ENCODE measurements at regions not wholly inside any gene's neighbourhood (a gene's known extent, or its start where the extent isn't known, plus 50 kb on each side); places are given as distances from the start of the nearest gene placed in this dataset.

DNA sequence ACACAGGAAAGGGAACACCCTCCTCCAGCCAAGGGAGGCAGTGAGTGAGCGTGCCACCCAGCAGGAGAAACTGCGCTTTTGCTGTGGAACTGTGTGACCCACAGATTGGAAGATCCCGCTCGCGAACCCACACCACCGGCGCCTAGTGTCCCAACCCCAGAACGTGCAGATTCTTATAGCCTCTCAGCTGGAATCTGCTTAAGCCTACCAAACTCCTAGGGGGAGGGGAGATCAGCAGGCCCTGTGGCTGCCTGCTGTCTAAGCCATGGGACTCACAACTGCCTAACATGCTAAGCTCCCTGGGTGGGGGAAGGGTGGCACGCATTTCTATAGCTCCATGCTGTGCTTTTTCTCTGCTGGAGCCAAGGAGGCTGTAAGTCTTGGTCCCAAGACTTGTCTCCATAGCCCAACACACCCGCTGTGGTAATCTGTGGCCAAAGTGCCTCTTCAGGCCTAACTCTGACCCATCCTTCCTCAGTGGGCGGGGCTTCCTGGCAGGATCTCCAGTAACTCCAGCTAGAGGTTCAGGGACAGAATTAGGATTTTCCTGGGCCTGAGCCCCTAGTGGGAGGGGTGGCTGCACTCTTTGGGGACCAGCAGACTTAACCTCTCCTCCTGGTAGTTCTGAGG is 485.0 kb downstream of the TAF11L14 start:
- no peak for DNase-seq

DNA sequence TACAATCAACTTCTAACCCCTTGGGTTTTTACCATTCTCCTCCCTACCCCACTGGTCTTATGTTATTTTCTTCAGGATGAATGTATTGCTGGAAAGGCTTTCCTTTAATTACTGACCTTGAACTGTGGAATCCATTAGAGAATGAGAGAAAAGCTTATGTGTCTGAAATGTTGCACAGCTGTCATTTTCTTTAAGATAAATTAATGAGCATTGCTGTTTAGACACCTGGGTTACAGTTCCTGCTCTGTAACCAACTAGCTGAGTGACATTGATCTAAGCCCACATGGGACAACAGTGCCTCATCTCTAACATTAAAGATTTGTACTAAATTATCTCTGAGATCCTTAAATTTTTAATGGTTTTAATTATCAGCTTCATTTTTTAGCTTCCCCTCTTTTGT is 507.0 kb downstream of the TAF11L14 start:
- no peak for DNase-seq

DNA sequence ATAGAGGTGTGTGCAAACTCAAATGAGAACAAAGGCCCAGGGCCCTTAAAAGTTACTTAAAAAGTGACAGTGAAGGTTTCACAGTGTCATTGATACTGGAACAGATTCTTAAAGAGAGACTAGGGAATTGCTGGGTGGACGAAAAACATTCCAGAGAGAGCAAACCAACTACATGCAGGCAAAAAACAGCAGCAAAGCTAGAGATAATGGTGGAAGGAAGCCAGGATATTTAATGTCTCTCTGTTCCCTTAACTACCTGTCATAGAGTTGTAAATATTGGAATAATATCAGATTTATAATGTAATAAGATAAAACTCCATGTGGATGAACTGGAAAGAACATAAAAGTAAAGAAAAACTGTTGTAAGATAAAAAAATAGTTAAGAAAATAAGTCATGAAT is 508.6 kb downstream of the TAF11L14 start:
- no peak for DNase-seq

DNA sequence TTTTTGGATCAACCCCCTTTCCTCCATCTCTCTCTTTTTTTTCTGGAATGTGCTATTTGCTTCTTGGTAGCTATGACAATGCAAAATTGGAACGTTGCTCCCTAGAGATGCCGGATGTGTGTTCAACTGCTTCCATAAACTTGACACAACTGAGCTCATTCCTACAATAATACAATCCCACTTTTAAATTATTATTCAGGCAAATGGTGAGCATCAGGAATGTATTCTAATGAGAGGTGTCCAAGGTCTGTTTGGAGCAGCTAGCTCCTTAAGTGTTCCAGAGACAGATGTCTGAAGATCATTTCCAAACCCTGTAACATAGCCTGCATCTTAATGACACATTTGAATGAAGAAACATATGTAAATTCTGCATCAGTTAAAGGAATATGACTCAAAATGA is 518.4 kb downstream of the TAF11L14 start:
- DNase-seq = peak; percentile 39

DNA sequence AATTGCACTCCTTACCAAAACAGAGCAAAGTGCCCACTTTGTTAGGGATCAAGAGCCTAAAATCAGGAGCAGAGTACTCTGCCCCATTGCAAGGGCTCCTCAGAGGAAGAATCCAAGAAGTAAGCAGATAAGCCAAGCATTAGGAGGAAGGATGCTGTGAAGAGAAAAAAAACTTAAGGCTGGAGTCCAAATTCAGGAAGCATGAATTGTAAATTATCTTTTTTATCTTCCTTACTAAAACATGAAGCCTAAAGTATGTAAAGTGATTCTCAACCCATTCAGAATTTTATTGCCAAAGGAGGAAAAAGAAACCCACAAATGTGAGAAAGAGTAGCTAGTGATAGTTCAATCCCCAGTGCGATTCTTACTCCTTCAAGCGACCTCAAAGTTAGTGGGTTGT is 523.9 kb downstream of the TAF11L14 start:
- no peak for DNase-seq

DNA sequence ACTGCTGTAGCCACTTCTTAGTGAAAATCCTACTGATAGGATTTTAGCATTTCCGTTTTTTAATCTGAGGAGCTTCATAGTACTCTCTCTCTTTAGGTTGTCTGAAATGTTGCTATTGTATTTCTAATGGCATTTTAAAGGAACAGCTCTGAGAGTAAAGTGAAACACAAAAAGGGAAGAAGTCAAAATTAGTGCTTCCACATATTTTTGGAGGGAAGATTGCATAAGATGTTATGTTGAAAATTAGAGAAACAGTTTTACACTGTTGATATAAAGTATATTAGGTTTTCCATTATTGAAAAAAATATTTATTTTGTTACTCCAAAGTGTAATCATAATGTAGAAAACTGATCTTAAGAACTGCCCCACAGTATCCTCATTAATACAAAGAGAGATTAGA is 525.1 kb downstream of the TAF11L14 start:
- DNase-seq = peak; percentile 50

DNA sequence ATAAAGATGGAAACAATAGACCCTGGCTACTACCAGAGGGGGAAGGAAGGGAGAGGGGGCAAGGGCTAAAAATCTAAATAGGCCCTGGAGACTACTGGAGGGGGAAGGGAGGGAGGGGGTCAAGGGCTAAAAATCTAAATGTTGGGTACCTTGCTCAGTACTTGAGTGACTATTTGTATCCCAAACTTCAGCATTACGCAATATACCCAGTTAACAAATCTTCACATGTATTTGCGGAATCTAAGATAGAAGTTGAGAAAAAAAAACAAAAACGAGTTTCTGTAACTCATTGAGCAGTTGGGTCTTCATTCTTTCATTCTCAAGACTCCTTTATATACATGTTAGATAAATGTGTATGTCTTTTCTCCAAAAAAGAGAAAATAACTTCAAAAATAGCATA is 537.4 kb downstream of the TAF11L14 start:
- no peak for DNase-seq

DNA sequence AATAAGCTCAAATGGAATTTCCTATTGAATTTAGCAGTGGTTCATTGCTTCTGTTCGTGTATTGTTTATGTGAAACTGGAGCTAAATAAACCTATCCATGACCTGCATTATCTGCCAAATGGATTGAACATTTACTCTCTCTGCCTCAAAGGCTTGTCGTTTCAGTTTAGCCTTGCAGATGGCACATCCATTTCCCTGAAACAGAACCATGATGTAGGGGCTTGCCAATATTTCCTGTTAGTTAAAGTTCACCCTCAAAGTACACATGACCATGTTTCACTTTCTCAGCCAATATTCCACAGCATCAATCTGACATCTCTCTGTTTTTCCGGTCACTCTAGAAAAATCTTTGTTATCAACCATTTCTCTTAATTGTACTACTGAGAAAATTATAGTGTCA is 545.3 kb downstream of the TAF11L14 start:
- DNase-seq = no peak

DNA sequence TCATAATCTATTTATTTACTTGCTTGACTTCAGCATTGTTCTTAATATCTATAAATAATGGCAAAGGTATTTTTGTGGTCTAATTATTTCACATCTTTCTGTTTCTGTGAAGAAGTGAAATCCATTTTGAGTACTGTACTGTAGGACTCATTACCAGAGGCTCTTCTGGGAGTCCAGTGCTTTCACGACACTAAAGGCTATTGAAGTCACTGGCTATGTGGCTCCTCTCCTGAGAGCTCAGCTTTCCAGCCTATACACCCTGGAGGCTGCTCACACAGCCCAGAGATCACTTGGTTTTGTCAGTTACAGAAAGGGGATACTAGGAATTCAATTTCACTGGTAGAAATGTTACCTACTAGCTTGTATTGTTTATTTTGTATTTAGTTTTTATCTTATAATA is 547.3 kb downstream of the TAF11L14 start:
- no peak for DNase-seq

DNA sequence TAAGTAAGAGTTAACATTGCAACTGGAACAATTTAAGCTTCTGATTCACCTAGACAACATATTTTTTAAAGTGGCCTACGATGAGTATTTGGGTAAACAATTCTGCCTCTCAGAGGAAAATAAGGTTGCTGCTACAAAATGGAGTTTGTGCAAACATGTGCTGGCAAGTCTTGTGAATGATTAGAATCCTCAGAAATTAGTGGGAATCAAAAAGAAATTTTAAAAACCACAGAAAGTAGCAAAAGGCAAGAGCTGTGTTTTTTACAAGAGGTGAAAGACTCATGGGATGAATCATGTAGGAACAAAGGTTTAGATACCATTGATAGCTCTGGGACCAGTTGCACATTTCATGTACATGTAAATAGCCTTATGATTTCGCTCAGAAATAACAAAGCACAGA is 561.6 kb downstream of the TAF11L14 start:
- DNase-seq = no peak

DNA sequence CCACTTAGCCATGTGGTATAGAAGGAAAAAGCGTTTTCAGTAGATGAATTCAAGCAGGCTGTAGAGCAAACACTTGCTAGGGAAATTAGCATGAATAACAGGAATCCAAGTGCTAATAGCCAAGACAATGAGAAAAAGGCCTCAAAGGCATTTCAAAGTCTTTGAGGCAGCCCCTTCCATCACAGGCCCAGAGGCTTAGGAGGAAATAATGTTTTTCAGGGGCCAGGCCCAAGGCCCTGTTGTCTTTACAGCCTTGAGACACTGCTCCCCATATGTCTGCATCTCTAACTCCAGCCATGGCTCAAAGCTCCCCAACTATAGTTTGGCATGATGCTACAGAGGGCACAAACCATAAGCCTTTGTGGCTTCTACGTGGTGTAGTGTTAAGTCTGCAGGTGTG is 563.5 kb downstream of the TAF11L14 start:
- DNase-seq = no peak

DNA sequence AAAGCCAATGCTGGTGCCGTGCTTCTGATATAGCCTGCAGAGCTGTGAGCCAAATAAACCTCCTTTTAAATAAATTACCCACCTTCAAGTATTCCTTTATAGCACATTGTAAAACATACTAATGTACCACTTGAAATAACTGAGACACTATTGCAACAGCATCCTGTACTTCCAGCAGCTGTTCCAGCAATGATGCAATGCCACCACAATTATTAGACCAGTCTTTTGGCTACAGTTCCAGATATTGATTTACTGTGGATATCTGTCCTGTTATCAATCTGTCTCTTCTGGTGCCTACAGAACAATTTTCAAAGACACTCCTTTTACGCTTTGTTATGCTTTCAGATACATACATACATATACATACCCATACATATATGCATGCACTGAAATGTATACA is 567.9 kb downstream of the TAF11L14 start:
- no peak for DNase-seq

DNA sequence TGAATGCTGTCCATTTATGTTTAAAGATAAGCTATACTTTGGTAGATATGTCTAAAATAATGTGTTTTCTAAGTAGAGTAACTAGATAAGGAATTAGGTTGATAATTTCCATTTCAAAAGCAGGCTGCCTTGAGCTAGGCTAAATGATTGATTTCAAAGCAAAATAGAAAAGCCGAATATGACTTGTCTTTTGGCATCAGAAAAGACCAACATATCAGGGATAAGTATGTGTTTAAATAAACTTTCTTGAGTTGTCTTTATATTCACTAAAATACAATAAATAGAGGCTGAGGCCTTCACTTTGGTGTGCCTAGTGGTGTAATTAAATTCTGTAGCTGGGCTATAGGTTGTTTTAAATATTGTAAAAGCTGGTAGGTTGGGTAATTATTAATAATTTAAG is 569.0 kb downstream of the TAF11L14 start:
- no peak for DNase-seq

DNA sequence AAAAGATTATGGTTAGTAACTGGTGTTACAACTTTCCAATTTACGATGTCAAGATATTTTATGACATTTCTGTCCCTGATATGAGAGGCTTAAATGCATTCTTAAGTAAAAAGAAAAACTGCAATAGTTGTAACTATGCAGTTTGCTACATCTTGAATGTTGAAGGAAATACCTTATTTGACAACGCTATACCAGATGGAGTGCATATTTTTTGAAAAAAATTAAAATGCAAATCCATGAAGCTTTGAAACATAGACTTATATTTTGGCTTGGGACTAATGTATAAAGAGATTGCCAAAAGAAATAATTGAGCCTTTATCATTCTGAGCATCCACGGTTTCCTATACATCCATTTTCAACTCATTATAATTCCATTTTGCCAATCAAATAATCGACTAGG is 579.4 kb downstream of the TAF11L14 start:
- DNase-seq = no peak

DNA sequence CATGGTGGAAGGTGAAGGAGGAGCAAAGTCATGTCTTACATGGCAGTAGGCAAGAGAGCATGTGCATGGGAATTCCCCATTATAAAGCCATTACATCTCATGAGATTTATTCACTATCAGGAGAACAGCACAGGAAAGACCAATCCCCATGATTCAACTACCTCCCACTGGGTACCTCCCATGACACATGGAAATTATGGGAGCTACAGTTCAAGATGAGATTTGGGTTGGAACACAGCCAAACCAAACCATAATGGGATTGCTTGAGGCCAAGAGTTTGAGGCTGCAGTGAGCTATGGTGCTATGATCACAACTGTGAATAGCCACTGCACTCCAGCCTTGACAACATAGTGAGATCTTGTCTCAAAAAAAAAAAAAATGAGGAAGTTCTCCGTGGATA is 581.8 kb downstream of the TAF11L14 start:
- no peak for DNase-seq

DNA sequence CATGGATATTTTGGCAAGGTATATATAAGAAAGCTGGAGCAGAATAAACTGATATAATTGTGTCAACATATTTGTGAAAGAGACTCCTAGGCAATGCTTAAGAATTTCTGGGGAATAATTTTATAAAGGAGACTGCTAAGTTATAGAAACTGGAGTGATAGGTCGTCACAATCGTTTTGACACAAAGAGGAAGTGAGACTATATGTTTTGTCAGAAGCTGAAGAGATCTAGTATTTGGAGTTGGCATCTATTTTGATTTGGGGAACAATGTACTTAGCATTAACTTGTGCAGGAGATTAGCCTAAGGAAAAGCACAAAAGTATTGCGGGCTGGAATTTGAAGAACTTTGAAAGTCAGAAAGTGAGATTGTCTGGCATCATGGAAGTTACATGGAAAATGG is 582.5 kb downstream of the TAF11L14 start:
- DNase-seq = peak; percentile 9

DNA sequence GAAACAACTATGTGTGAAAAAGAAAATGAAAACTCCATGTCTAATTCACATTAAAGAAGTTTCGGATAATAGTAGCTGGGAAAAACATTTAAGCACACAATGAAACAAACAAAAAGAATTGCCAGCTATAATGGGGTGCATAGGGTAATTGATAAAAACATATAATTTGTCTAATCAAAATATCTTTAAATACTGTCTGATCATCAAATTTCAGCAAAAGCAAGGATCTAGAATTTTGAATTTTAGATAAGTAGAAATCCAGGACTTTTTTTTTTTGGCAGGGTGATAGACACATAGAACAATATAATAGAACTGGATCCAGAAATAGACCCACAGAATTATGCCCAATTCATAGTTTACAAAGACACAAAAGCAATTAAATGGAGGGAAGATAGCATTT is 585.0 kb downstream of the TAF11L14 start:
- no peak for DNase-seq

DNA sequence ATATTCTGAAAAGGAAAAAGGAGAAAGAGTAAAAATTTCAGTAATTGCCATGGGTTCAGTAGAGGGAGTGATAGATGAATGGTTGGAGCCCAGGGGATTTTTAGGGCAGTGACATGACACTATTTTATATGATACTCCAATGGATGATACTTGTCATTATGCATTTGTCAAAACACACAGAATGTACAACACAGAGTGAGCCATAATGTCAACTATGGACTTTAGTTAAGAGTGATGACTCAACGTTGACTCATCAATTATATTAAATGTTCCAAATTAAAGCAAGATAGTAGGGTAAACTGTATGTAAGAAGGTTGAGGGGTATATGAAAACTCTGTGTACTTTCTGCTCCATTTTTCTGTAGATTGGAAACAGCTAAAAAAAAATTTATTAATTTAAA is 586.4 kb downstream of the TAF11L14 start:
- no peak for DNase-seq

DNA sequence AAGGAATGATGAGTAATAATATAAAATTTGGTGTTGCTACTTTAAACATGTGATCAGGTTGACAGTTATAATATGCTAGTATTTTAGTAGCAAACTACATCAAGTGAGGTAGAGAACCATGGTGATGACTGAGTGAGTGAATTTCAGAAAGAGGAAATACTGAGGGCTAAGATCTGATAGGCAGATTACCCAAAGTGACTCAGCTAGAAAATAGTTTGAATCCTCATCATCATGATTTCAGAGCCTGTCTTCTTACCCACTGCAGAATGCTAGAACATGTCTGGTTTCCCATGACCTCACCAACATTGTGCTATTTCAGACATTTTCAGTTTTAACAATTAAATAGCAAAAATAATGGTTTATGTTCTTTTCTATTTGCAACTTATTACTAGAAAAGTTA is 602.1 kb downstream of the TAF11L14 start:
- no peak for DNase-seq

DNA sequence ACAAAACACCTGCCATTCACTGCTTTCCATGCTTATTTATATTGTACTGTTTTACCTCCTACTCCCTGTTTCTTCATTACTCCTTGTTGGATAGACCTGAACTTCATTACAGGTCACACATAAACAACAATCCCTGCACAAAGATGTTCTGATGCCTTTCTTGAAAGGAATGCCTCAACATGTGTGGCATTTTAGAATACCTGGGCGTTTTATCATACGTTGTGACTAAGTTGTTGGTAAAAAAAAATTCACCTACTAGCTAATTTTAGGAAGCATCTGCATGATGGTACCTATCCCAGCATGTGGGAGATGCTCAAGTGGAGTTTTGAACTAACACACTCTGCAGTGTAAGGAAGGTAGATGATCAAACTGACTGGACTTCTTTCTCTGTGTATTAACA is 604.1 kb downstream of the TAF11L14 start:
- no peak for DNase-seq

DNA sequence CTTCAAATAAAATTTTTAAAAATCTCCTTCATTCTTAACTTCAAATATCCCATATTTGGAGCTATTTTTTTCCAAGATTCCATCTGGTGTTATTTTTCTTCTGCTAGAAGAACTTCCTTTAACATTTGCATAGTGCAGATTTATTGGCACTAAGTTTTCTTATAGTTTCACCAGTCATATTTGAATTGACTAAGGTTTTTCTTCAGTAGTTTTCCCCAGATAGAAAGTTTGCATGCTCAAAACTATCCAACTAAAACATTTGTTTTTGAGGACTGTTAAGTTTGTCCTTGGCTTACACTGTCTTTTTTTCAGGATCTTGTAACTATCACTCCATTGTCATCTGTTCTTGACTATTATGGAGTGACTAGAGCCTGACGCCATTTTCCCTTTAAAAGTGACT is 606.7 kb downstream of the TAF11L14 start:
- no peak for DNase-seq

DNA sequence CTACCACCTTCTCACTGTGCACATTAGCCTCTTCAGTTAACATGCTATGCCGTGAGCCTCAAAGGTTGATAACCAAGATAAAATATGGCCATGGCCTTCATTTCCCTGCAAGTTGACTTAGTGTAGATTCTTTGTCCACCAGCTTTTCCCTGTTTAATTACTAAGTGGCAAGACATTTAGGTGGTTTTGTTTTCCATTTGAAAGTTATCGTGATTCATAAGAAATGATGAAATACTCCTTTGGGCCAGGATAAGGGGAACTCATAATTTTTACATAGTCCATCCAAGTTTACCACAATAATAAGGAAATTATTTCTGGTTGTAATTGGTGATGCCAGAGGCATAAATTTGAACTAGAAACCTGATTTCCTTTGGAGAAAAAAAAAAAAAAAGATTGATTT is 609.6 kb downstream of the TAF11L14 start:
- DNase-seq = peak; percentile 11

DNA sequence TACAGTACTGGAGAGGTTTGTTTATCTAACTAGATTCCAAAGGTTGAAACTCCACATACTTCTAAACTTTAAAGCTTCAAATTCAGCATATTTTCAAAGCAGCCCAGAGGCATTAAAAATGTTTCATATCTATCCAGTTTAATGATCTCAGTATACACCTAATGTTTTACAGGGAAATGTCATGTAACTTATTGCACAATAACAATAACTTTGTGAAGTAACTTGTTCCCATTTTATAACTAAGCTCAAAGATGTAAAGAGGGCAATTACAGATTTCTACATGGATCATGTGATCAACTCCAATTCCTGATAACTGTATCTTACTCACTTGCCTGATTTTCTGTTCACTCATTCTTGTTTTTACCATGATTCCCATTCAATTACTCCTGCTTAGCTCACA is 610.0 kb downstream of the TAF11L14 start:
- no peak for DNase-seq

DNA sequence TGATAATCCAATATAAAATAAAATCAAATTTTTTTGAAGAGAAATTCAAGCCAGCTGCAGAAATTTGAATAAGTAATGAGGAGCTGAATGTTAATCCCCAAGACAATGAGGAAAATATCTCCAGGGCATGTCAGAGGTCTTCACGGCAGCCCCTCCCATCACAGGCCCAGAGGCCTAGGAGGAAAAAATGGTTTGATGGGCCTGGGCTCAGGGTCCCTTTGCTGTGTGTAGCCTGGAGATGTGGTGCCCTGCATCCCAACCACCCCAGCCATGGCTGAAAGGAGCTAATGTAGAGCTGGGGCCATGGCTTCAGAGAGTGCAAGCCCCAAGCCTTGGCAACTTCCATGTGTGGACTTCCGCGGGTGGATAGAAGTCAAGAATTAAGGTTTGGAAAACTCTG is 618.3 kb downstream of the TAF11L14 start:
- DNase-seq = no peak

DNA sequence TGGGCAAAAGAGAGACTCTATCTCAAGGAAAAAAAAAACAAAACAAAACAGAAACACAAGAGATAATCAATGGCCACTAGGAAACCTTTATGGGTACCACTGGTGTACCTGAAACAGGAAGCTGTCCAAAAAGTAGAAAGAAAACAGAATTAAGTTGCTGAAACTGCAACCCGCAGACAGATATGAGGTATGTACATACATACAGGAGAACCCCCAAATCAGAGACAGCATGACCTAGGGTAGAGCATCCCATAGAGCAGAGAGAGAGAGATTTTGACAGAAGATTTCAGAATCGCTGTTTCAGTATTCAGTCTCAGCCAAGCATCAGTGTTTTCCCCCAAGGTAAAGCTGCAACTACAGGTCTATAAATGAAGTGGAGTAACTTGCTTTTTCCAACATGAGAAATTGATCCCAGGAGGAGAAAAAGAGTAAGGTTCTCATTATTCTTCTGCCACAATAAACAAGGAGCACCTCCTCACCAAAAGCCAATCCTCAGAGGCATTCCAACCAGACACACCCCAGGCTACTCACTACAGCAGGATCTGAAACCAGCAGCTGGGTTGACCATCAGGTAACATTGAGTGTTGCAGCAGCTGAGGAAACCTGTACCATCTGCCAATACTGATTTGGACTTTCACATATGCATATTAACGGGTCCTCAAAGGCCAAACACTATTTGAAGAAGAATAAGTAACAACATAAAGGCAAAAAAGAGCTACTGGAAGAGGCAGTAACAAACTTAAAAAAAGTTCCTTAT is 630.0 kb downstream of the TAF11L14 start:
- DNase-seq = no peak

Data from inflammatory macrophage treated with lipopolysaccharide for 4 hours (primary cell).